Effector memory CD4-positive, alpha-beta T cell (primary cell): ENCODE measurements at regions not wholly inside any gene's neighbourhood (a gene's known extent, or its start where the extent isn't known, plus 50 kb on each side); places are given as distances from the start of the nearest gene placed in this dataset.

ENCODE experiments used
- DNase-seq, 3 donors: peaks; one replicate each; pipeline ENCODE4 v3.0.0-alpha.2; 2020
- H3K27ac ChIP-seq: 2 replicates; pipeline ENCODE4 v1.7.0; 2013; ENCODE audit warnings: mild to moderate bottlenecking, low read length, moderate library complexity; ENCODE audit not compliant: insufficient read depth, poor library complexity, severe bottlenecking
- H3K27me3 ChIP-seq: replicated peaks from 2 replicates; pipeline ENCODE4 v1.7.0; 2013; ENCODE audit warnings: mild to moderate bottlenecking, low read length; ENCODE audit not compliant: insufficient read depth, control insufficient read depth, poor library complexity, severe bottlenecking
- H3K36me3 ChIP-seq: 2 replicates; pipeline ENCODE4 v1.7.0; 2013; ENCODE audit warnings: mild to moderate bottlenecking, low read length, moderate library complexity; ENCODE audit not compliant: control insufficient read depth, insufficient read depth
- H3K4me1 ChIP-seq: 2 replicates; pipeline ENCODE4 v1.7.0; 2013; ENCODE audit warnings: low read length, mild to moderate bottlenecking; ENCODE audit not compliant: control insufficient read depth, insufficient read depth, poor library complexity, severe bottlenecking
- H3K4me3 ChIP-seq: 2 replicates; pipeline ENCODE4 v1.7.0; 2013; ENCODE audit warnings: low read length, low read depth, mild to moderate bottlenecking; ENCODE audit not compliant: insufficient read depth, poor library complexity, severe bottlenecking
- H3K9me3 ChIP-seq: 2 replicates; pipeline ENCODE4 v1.7.0; 2013; ENCODE audit warnings: mild to moderate bottlenecking, low read length, moderate library complexity; ENCODE audit not compliant: control insufficient read depth

DNA sequence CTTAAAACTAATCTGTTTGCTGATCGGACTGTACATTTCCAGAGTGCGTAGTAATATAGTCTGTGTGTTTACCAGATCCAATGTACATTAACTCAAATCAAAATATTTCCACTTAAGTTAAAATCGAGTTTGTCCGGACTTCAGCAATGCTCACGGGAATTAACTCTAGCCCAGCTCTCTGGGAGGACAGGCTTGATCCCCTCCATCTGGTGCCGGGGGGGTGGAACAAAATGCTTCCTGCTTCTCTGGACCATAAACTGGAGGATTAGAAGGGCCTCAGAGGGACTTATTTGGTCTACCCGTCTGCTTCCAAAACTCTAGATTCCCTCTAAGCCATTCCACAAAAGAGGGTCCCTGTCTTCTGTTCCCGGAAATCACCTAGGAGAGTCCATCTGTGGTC is 511.2 kb downstream of the BUD13 start:
- no peak overlapping the region for H3K27ac ChIP-seq
- H3K4me3 ChIP-seq = no peak overlapping the region
- H3K36me3 ChIP-seq = no peaks in the 10 kb centered on the region
- H3K4me1 ChIP-seq = no peaks in the 10 kb centered on the region
- H3K27me3 ChIP-seq = no peaks in the 10 kb centered on the region
- DNase-seq = no peak
- H3K9me3 ChIP-seq = no peaks in the 10 kb centered on the region

GRCh38 chr11:116258821-116259220 is 514.0 kb downstream of the BUD13 start:
- H3K27ac ChIP-seq = no peak overlapping the region
- no peak for DNase-seq
- H3K4me1 ChIP-seq = no peaks in the 10 kb centered on the region
- H3K27me3 ChIP-seq = no peaks in the 10 kb centered on the region
- no peaks in the 10 kb centered on the region for H3K9me3 ChIP-seq
- H3K36me3 ChIP-seq = no peaks in the 10 kb centered on the region
- H3K4me3 ChIP-seq = no peak overlapping the region

DNA sequence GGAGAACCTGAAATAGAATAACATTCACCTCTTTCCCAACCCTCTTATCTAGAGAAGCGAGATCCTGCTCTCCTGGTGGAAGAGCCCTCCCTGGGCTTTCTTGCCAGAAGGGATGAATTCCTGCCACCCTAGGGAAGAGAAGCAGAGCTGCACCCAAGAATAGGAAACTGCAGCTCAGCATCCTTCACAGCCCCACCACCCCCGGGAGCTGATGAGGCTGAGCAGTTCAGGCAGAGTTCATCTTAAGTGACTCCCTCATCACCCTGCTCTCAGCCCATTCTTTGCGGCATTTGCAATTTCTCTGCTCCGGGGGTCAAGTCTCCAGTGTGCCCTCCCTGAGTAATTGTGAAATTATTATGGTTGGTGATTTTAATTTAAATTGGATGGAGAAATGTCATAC is 514.9 kb downstream of the BUD13 start:
- Histone ChIP-seq H3K9me3 (no peaks in the 10 kb centered on the region), H3K4me1 (no peaks in the 10 kb centered on the region), H3K27me3 (no peaks in the 10 kb centered on the region), H3K36me3 (no peaks in the 10 kb centered on the region), H3K27ac (no peak overlapping the region), H3K4me3 (no peak overlapping the region)
- DNase-seq = no peak

DNA sequence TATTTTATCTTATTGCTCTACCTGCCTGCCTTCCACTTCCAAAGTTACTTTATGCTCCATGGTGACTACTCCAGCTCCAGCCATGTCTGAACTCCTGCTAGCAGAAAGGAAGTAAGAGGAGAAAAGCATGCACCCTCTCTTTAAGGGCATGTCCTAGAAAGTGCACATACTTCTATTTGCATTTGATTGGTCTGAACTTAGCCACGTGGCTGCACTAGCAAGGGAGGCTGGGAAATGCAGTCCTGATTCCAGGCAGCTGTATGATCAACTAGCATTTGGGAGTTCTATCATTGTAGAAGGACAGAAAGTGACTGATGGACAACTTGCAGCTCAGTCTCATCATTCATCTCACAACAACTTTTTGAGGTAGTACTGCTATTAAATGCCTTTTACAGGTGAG is 515.7 kb downstream of the BUD13 start:
- no peaks in the 10 kb centered on the region for H3K9me3 ChIP-seq
- H3K4me3 ChIP-seq = no peak overlapping the region
- H3K27ac ChIP-seq = no peak overlapping the region
- H3K4me1 ChIP-seq = no peaks in the 10 kb centered on the region
- H3K36me3 ChIP-seq = no peaks in the 10 kb centered on the region
- no peak for DNase-seq
- no peaks in the 10 kb centered on the region for H3K27me3 ChIP-seq

- Histone ChIP-seq H3K4me3 (no peak overlapping the region), H3K36me3 (no peaks in the 10 kb centered on the region)
- no peak for DNase-seq
Observed at GRCh38 chr11:116256215-116256614, 516.6 kb downstream of the BUD13 start.

GRCh38 chr11:116255321-116255953 is 517.4 kb downstream of the BUD13 start:
- Histone ChIP-seq H3K27ac (no peak overlapping the region), H3K36me3 (no peaks in the 10 kb centered on the region), H3K4me1 (no peaks in the 10 kb centered on the region), H3K9me3 (no peaks in the 10 kb centered on the region), H3K4me3 (no peak overlapping the region), H3K27me3 (no peaks in the 10 kb centered on the region)
- DNase-seq = no peak

More at GRCh38 chr11:116256215-116256614, 516.6 kb downstream of the BUD13 start:
- Histone ChIP-seq H3K27ac (no peak overlapping the region), H3K9me3 (no peaks in the 10 kb centered on the region), H3K27me3 (no peaks in the 10 kb centered on the region), H3K4me1 (no peaks in the 10 kb centered on the region)

GRCh38 chr11:116250155-116250554 is 522.6 kb downstream of the BUD13 start:
- Histone ChIP-seq H3K36me3 (no peaks in the 10 kb centered on the region), H3K9me3 (no peaks in the 10 kb centered on the region), H3K4me3 (no peak overlapping the region)

GRCh38 chr11:116249561-116249960 is 523.2 kb downstream of the BUD13 start:
- Histone ChIP-seq H3K36me3 (no peaks in the 10 kb centered on the region), H3K4me3 (no peak overlapping the region), H3K27me3 (no peaks in the 10 kb centered on the region), H3K4me1 (no peaks in the 10 kb centered on the region), H3K9me3 (no peaks in the 10 kb centered on the region), H3K27ac (no peak overlapping the region)
- DNase-seq = no peak

More at GRCh38 chr11:116250155-116250554, 522.6 kb downstream of the BUD13 start:
- DNase-seq = no peak
- H3K27me3 ChIP-seq = no peaks in the 10 kb centered on the region
- H3K27ac ChIP-seq = no peak overlapping the region
- H3K4me1 ChIP-seq = no peaks in the 10 kb centered on the region

DNA sequence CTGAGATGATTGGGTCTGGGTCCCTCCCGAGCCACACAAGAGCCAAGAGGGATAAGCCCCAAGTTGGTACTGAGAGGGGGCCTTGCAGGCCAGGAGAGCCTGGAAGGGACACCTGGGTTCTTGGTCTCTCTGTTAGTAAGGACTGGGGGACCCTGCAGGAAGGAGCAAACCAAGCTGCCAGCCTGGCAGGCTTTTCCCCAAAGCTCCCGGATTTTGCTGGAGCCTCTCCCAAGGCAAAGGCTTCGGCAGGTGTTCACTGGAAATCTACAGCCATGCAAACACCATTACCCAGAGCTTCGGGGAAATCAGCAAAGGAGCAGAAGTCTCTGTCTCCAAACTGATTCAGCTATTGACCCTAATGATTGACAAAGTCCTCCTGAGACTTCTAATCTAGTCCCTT is 527.9 kb downstream of the BUD13 start:
- Histone ChIP-seq H3K27me3 (no peaks in the 10 kb centered on the region), H3K36me3 (no peaks in the 10 kb centered on the region), H3K4me1 (no peaks in the 10 kb centered on the region), H3K9me3 (no peaks in the 10 kb centered on the region), H3K27ac (no peak overlapping the region), H3K4me3 (no peak overlapping the region)
- no peak for DNase-seq

- no peak for DNase-seq
- H3K9me3 ChIP-seq = no peaks in the 10 kb centered on the region
- H3K4me1 ChIP-seq = no peaks in the 10 kb centered on the region
Observed at GRCh38 chr11:116244439-116244838, 528.3 kb downstream of the BUD13 start.

More at GRCh38 chr11:116244439-116244838, 528.3 kb downstream of the BUD13 start:
- H3K36me3 ChIP-seq = no peaks in the 10 kb centered on the region
- no peak overlapping the region for H3K27ac ChIP-seq
- no peaks in the 10 kb centered on the region for H3K27me3 ChIP-seq
- no peak overlapping the region for H3K4me3 ChIP-seq
